ENCODE measurements at regions not wholly inside any gene's neighbourhood (a gene's known extent, or its start where the extent isn't known, plus 50 kb on each side); places are given as distances from the start of the nearest gene placed in this dataset.
"Not testable (repeated sequence)": the region's sequence is repeated elsewhere in the genome, so short reads cannot be mapped to it uniquely, and the experiment has no call there.

GRCh38 chr6:20014508-20014907, 177.3 kb downstream of the ID4 start:
- no peak for TF ChIP-seq JUND (IDR thresholded peaks at IDR 0.05; ENCODE audit: low read depth)
- in situ Hi-C loops (cut with HindIII; ENCODE audit: low pct_unique_long_range_greater_than_20kb, low sequenced_read_pairs) = no loop called here
- DNase-seq (ENCODE audit: low read depth in 1 of 2, low spot score in 1 of 2) = no peak

DNA sequence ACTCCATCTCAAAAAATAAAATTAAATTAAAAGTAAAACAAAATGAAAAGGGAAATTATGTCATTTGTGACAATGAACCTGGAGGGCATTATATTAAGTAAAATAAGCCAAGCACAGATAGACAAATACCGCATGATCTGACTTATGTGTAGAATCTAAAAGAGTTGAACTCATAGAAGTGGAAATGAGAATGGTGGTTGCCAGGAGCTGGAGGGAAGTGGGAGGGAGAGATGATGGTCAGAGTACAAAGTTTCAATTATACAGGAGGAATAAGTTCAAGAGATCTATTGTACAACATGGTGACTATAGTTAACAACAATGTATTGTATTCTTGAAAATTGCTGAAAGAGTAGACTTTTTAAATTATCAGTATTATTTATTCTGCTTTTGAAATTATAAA, 183.4 kb downstream of the ID4 start:
- TF ChIP-seq JUND (IDR thresholded peaks at IDR 0.05; ENCODE audit: low read depth) = no peak
- in situ Hi-C loops (cut with HindIII; ENCODE audit: low pct_unique_long_range_greater_than_20kb, low sequenced_read_pairs) = no loop called here
- DNase-seq (ENCODE audit: low read depth in 1 of 2, low spot score in 1 of 2) = no peak

DNA sequence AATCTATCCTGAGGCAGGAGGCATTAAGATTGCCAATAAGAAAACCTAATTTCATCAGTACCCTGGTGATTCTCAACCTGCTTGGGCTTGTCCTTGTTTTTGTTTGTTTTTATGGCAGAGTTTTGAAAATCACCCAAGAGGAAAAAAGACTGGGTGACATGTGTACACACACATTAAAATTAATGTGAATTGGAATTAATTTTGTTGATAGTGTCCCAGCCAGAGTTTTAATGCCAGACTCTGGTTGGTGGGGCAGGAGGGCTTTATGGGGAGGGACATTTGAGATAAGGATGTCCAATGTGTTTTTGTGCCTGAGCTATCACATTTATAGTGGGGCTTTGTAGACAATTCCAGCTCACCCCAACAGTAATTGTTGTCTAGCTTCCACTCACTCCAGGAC, 184.6 kb downstream of the ID4 start:
- in situ Hi-C loops (cut with HindIII; ENCODE audit: low pct_unique_long_range_greater_than_20kb, low sequenced_read_pairs) = no loop called here
- no peak for TF ChIP-seq JUND (IDR thresholded peaks at IDR 0.05; ENCODE audit: low read depth)

GRCh38 chr6:20023549-20024315, 186.6 kb downstream of the ID4 start:
- in situ Hi-C loops (cut with HindIII; ENCODE audit: low pct_unique_long_range_greater_than_20kb, low sequenced_read_pairs); DNase-seq (ENCODE audit: low read depth in 1 of 2, low spot score in 1 of 2): not testable (repeated sequence)

More for the DNA sequence above, 184.6 kb downstream of the ID4 start:
- DNase-seq (ENCODE audit: low read depth in 1 of 2, low spot score in 1 of 2) = no peak

GRCh38 chr6:20024316-20024673, 187.1 kb downstream of the ID4 start:
- TF ChIP-seq JUND (IDR thresholded peaks at IDR 0.05; ENCODE audit: low read depth) = no peak
- in situ Hi-C loops (cut with HindIII; ENCODE audit: low pct_unique_long_range_greater_than_20kb, low sequenced_read_pairs) = no loop called here
- DNase-seq (ENCODE audit: low read depth in 1 of 2, low spot score in 1 of 2) = no peak

DNA sequence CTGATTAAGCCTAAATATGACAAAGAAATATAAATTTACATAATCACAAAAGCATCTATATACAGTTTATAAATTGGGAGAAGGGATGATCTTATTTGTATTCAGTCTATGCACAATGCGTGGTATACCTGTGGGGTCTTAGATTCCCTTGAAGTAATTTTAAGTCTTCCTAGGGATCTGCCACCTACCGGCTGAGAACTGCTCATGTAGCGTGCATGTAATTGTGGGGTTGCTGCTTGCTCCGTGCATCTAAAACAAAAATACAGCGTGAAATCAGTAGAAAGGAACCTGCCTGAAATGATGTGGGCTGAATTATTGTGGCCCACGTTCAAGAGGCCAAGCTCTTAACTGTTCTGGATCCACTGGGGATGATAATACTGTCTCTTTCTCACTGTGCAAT, 187.3 kb downstream of the MBOAT1 start:
- no peak for TF ChIP-seq JUND (IDR thresholded peaks at IDR 0.05; ENCODE audit: low read depth)
- in situ Hi-C loops (cut with HindIII; ENCODE audit: low pct_unique_long_range_greater_than_20kb, low sequenced_read_pairs) = no loop called here
- DNase-seq (ENCODE audit: low read depth in 1 of 2, low spot score in 1 of 2) = no peak

- DNase-seq (ENCODE audit: low read depth in 1 of 2, low spot score in 1 of 2) = no peak
- no peak for TF ChIP-seq JUND (IDR thresholded peaks at IDR 0.05; ENCODE audit: low read depth)
- in situ Hi-C loops (cut with HindIII; ENCODE audit: low pct_unique_long_range_greater_than_20kb, low sequenced_read_pairs) = no loop called here
These were observed 186.6 kb downstream of the MBOAT1 start for GRCh38 chr6:20025681-20026080.

GRCh38 chr6:20028143-20028542, 184.1 kb downstream of the MBOAT1 start:
- TF ChIP-seq JUND (IDR thresholded peaks at IDR 0.05; ENCODE audit: low read depth) = no peak
- DNase-seq (ENCODE audit: low read depth in 1 of 2, low spot score in 1 of 2) = no peak
- in situ Hi-C loops (cut with HindIII; ENCODE audit: low pct_unique_long_range_greater_than_20kb, low sequenced_read_pairs) = no loop called here

DNA sequence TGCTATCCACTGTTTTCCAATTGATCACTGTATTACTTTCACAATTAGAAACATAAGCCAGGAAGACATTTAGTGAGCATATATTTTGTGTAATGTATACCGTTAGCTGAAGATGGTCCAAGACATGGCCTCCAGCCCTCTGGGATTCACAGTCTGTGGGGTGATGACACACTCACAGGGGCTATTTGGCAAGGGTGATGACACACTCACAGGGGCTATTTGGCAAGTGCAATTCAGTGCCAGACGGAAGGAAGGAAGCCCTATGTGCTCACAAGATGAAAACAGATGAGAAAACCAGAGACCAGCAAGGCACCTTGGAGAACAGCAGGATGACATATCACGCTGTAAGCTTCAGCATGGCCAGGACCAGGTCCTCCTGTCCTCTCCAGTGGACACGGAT, 183.7 kb downstream of the MBOAT1 start:
- in situ Hi-C loops (cut with HindIII; ENCODE audit: low pct_unique_long_range_greater_than_20kb, low sequenced_read_pairs) = no loop called here

DNA sequence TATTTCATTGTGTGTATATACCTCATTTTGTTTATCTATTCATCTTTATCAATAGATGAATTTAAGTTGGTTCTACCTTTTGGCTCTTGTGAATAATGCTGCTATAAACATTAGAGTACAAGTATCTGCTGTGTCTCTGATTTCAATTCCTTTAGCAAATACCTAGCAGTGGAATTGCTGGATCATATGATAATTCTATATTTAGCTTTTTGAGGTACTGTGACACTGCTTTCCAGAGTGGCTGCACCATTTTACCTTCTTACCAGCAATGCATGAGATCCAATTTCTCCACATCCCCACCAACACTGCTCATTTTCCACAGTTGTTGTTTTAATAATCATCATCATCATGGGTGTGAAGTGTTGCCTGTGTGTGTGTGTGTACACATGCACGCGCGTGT, 182.3 kb downstream of the MBOAT1 start:
- no peak for TF ChIP-seq JUND (IDR thresholded peaks at IDR 0.05; ENCODE audit: low read depth)
- no peak for DNase-seq (ENCODE audit: low read depth in 1 of 2, low spot score in 1 of 2)
- in situ Hi-C loops (cut with HindIII; ENCODE audit: low pct_unique_long_range_greater_than_20kb, low sequenced_read_pairs) = no loop called here

More for the DNA sequence above, 183.7 kb downstream of the MBOAT1 start:
- no peak for DNase-seq (ENCODE audit: low read depth in 1 of 2, low spot score in 1 of 2)
- TF ChIP-seq JUND (IDR thresholded peaks at IDR 0.05; ENCODE audit: low read depth) = no peak

DNA sequence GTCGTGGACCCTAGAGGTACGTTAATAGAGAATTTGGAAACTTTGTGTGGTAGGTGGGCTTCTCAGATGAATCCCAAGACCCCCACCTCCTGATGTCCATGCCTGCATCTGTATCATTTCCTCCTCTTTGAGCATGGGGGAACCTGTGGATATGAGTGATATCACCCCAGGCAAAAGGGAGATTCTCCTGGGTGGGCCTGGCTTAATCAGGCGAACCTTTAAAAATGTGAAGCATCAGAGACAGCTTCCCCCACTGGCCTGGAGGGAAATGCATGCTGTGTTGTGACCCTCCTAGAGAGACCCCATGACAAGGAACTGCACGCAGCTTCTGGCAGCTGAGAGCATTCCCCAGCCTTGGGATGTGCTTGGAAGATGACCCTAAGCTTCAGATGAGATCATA, 180.9 kb downstream of the MBOAT1 start:
- in situ Hi-C loops (cut with HindIII; ENCODE audit: low pct_unique_long_range_greater_than_20kb, low sequenced_read_pairs) = no loop called here
- no peak for DNase-seq (ENCODE audit: low read depth in 1 of 2, low spot score in 1 of 2)
- no peak for TF ChIP-seq JUND (IDR thresholded peaks at IDR 0.05; ENCODE audit: low read depth)

GRCh38 chr6:20033697-20034407, 178.4 kb downstream of the MBOAT1 start:
- in situ Hi-C loops (cut with HindIII; ENCODE audit: low pct_unique_long_range_greater_than_20kb, low sequenced_read_pairs) = no loop called here
- TF ChIP-seq JUND (IDR thresholded peaks at IDR 0.05; ENCODE audit: low read depth) = no peak
- no peak for DNase-seq (ENCODE audit: low read depth in 1 of 2, low spot score in 1 of 2)

- no peak for DNase-seq (ENCODE audit: low read depth in 1 of 2, low spot score in 1 of 2)
- TF ChIP-seq JUND (IDR thresholded peaks at IDR 0.05; ENCODE audit: low read depth) = no peak
- in situ Hi-C loops (cut with HindIII; ENCODE audit: low pct_unique_long_range_greater_than_20kb, low sequenced_read_pairs) = no loop called here
These were observed 177.9 kb downstream of the MBOAT1 start for GRCh38 chr6:20034408-20034769.

All from T47D (cell line).